IPS-NIHi11 (cell line): ENCODE measurements at regions not wholly inside any gene's neighbourhood (a gene's known extent, or its start where the extent isn't known, plus 50 kb on each side); places are given as distances from the start of the nearest gene placed in this dataset.
"Not testable (repeated sequence)": the region's sequence is repeated elsewhere in the genome, so short reads cannot be mapped to it uniquely, and the experiment has no call there.

Source experiments
- DNase-seq: peaks from one replicate; pipeline ENCODE4 v3.0.0; 2012; ENCODE audit warnings: mixed read lengths, low spot score

DNA sequence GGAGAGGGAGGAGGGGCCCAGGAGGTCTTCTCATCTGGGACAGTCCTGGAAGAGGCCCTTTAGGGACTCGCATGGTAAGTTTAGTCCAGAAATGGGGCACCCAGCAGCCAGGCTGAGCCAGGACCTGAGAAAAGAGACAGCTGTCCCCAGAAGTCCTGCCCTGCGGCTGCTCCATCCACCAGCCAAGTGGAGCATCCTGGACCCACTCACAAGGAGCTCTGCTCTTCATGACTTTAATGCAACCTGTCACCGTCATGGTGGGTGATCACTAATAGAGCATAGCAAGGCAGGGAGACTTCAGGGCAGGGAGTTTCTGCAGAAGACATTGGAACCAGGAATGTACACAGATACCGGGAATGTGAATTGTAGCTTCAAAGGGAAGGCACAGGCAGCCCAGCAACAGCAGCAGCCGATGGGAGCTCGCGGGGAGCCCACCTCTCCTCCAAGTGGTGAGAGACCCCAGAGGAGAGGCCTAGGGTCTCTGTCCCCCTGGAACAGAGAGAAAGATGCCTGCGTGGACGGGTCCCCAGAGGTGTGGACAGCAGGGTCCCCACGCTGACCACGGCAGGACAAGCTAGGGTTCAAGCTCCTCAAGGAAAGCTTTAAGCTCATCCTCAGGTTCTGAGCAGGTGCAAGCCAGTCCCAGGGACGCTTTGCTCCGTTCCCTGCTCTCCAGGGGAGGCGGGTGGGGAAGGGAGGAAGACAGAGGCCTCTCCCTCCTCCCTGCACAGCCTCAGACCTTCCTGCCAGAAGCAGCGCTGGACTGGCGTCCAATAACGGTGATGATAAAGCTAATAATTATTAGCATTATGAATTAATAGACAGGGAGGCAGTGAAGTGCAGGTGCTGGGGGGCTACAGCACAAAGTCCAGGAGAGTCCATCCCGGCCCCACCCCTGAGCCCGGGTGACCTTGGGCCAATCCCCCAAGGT lies 335.3 kb downstream of the ADGRD1 start:
- not testable (repeated sequence) for DNase-seq

- not testable (repeated sequence) for DNase-seq
These were observed 336.1 kb downstream of the ADGRD1 start for GRCh38 chr12:131289807-131290206.

GRCh38 chr12:131290255-131290959 lies 336.7 kb downstream of the ADGRD1 start:
- no peak for DNase-seq

- not testable (repeated sequence) for DNase-seq
These were observed 339.6 kb downstream of the ADGRD1 start for GRCh38 chr12:131293071-131294015.

DNA sequence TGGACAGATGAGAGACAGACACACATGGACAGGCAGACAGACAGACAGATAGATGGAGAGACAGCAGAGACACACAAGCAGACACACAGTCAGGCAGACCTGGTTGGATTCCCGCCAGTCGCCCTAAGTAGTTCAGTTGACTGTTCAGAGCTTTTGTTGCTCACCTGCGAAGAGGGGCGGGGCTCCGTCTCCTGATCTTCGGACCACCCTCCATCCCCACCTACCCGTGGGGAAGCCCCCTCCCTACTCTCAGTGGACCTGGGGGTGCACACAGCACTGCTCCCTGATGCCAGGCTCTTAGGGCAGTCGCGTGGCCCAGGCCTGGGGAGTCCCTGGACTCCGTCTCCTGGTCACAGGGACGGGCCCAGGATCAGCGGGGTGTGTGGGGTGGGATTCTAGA lies 341.0 kb downstream of the ADGRD1 start:
- not testable (repeated sequence) for DNase-seq

GRCh38 chr12:131295117-131295516 lies 341.4 kb downstream of the ADGRD1 start:
- not testable (repeated sequence) for DNase-seq

- DNase-seq: not testable (repeated sequence)
These were observed 341.9 kb downstream of the ADGRD1 start for GRCh38 chr12:131295559-131295958.

- not testable (repeated sequence) for DNase-seq
These were observed 342.4 kb downstream of the ADGRD1 start for GRCh38 chr12:131296136-131296535.

- DNase-seq: peak; percentile 1
These were observed 342.9 kb downstream of the ADGRD1 start for GRCh38 chr12:131296651-131297050.

DNA sequence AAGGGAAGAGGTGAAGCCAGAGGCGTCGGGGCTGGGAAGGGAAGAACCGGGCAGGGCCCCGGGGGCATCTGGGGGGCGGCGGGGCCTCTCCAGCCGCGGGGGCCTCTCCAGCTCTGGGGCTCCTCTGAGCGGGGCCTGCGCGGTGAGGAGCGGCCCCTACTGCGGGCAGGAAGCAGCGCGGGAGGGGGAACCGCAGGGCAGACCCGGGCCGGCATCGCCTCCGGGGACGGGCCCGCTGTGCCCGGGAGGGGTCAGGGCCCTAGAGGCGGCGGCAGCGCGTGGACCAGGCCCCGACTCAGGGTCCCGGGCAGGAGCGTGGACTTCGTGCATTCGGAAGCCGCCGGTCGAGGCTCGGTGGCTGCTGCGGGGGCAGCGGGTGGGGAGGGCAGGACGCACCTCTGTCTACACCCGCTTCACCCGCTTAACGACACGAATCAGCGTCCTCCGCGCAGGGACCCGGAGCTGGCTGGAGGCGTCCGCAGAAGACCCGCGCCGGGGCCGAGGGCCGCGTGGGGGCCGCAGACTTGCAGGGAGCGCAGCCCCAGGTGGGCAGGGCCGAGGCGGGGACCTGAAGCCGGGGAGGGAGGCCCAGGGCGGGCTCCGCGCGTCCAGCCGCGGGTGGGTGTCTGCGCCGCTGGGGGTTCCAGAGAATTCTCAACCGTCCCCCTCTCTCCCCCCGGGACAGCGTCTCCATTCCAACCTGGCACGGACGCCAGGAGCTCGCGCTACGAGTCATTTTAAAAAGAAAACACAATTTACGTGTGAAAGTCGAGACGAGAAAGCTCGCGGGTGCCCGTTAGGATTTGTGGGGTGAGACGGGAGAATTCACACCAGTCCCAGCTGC lies 345.0 kb downstream of the ADGRD1 start:
- DNase-seq: not testable (repeated sequence)

GRCh38 chr12:131299370-131299701 lies 345.6 kb downstream of the ADGRD1 start:
- DNase-seq: not testable (repeated sequence)

DNA sequence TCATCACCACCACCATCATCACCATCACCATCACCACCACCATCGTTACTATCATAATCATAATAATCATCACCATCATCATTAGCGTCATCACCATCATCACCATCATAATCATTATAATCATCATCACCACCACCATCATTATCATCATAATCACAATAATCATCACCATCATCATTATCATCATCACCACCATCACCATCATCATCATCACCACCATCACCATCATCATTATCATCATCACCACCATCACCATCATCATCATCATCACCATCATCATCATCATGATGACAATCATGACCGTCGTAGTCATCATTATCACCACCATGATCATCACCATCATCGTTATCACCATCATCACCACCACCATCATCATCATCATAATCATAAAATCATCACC lies 349.9 kb downstream of the ADGRD1 start:
- not testable (repeated sequence) for DNase-seq

GRCh38 chr12:131304642-131305041 lies 350.9 kb downstream of the ADGRD1 start:
- DNase-seq: not testable (repeated sequence)

- DNase-seq: no peak
These were observed 356.0 kb downstream of the ADGRD1 start for GRCh38 chr12:131309700-131310099.

GRCh38 chr12:131310227-131310969 lies 356.7 kb downstream of the ADGRD1 start:
- not testable (repeated sequence) for DNase-seq

GRCh38 chr12:131311279-131311722 lies 357.6 kb downstream of the ADGRD1 start:
- DNase-seq: not testable (repeated sequence)

DNA sequence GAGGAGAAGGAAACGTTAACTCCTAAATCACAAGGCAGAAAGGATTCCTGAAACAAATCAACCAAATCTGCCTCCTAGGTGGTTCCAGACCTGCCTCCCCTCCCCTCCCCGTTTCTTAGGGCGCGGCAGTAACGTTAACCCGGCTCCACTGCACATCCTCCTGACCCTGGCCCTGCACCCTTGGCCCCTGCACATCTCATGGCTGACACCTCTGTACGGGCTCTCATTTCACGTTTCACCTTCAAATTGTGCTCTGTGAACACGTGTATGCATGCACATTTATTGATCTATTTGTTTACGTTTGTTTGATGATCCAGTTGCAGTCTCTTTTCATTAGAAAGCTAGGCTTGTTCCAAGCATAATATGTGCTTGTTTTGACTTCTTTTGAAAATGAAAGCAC lies 358.1 kb downstream of the ADGRD1 start:
- no peak for DNase-seq

DNA sequence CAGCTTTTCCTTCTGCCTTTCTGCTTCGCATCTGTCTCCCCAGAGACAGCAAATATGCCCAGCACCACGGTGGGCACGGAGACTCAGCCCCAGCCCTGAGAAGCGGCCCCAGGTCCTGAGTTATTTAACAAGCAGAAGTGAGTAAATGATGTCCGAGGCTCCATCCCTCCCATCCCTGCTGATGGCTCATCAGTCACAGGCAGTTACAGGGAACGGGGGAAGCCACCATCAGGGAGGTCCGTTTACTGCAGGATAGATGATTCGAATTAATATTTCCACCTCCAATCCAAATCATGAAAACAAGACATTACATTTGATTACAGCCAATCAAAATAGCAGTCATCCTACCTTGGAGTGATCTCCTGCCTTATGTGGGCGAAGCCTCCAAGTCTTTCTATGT lies 358.7 kb downstream of the ADGRD1 start:
- DNase-seq: not testable (repeated sequence)

- no peak for DNase-seq
These were observed 359.3 kb downstream of the ADGRD1 start for GRCh38 chr12:131312793-131313545.
